H1 (cell line): ENCODE measurements at regions not wholly inside any gene's neighbourhood (a gene's known extent, or its start where the extent isn't known, plus 50 kb on each side); places are given as distances from the start of the nearest gene placed in this dataset.
A peak's percentile ranks its signal among the peaks of the same experiment; 100 is the strongest.

Experiments
- CTCF ChIA-PET: fragments of 300-600 bp; sonication (Branson Sonifier 250); formaldehyde crosslinking; loops from one replicate; lab custom pipeline; 2021; ENCODE audit not compliant: partially characterized antibody; lab: Charles Lee
- POLR2A ChIA-PET: fragments of 300-600 bp; sonication (Branson Sonifier 250); formaldehyde crosslinking; loops from one replicate; lab custom pipeline; 2021; ENCODE audit warnings: inconsistent platforms; ENCODE audit not compliant: partially characterized antibody; lab: Charles Lee
- DNase-seq, 2 experiments: peaks; one replicate each; pipeline versions ENCODE4 v3.0.0 to v3.0.0-alpha.2; 2010 to 2022; ENCODE audit warnings: low spot score in 2 of 2, low read depth in 1 of 2, mixed read lengths in 1 of 2
- FAIRE-seq: peaks from 2 replicates; lab custom pipeline; 2011; peaks lifted over from hg19 to GRCh38; lab: Jason Lieb, UNC
- H2AFZ ChIP-seq: 2 replicates; pipeline ENCODE4 v1.8.1; 2012; ENCODE audit warnings: low read length, inconsistent platforms
- H2AK5ac ChIP-seq: 2 replicates; pipeline ENCODE4 v1.6.1; 2013; ENCODE audit warnings: low read depth, low read length
- H2BK120ac ChIP-seq: replicated peaks from 2 replicates; pipeline ENCODE3; 2013; ENCODE audit warnings: low read depth, low read length, inconsistent platforms
- H2BK12ac ChIP-seq: 2 replicates; pipeline ENCODE4 v1.6.1; 2013; ENCODE audit warnings: low read depth, low read length
- H2BK15ac ChIP-seq: 2 replicates; pipeline ENCODE4 v1.6.1; 2013; ENCODE audit warnings: low read length
- H2BK20ac ChIP-seq: 2 replicates; pipeline ENCODE4 v1.6.1; 2013; ENCODE audit warnings: low read length
- H2BK5ac ChIP-seq: 2 replicates; pipeline ENCODE4 v1.6.1; 2013; ENCODE audit warnings: low read depth, low read length
- H3K14ac ChIP-seq: 2 replicates; pipeline ENCODE4 v1.6.1; 2013; ENCODE audit warnings: inconsistent platforms; ENCODE audit not compliant: insufficient read length
- H3K18ac ChIP-seq: 2 replicates; pipeline ENCODE4 v1.6.1; 2013; ENCODE audit warnings: low read length; ENCODE audit errors: extremely low read depth
- H3K23ac ChIP-seq: 2 replicates; pipeline ENCODE4 v1.6.1; 2013; ENCODE audit warnings: inconsistent platforms; ENCODE audit not compliant: insufficient read length
- H3K23me2 ChIP-seq: 2 replicates; pipeline ENCODE4 v1.6.1; 2013; ENCODE audit warnings: low read depth, low read length
- H3K27ac ChIP-seq: 2 replicates; pipeline ENCODE4 v1.6.1; 2011; ENCODE audit warnings: low read depth, low read length, inconsistent platforms
- H3K27me3 ChIP-seq, 4 experiments: replicated peaks in 1 of 4; 1 replicate in 1 of 4; 2 replicates in 3 of 4; pipeline versions ENCODE4 v1.6.1 to v1.8.1; 2011 to 2013; ENCODE audit warnings: low read length in 3 of 4, mild to moderate bottlenecking in 3 of 4, inconsistent platforms in 2 of 4, mixed read lengths in 2 of 4, moderate library complexity in 1 of 4; ENCODE audit not compliant: control insufficient read depth in 3 of 4, insufficient read depth in 3 of 4; ENCODE audit errors: extremely low read depth in 1 of 4
- H3K36me3 ChIP-seq, 4 experiments: 2 replicates each; pipeline versions ENCODE4 v1.6.1 to v1.8.1; 2011 to 2013; ENCODE audit warnings: mild to moderate bottlenecking in 4 of 4, low read length in 3 of 4, moderate library complexity in 2 of 4, control low read depth in 1 of 4, inconsistent platforms in 1 of 4; ENCODE audit not compliant: insufficient read depth in 4 of 4, control insufficient read depth in 2 of 4
- H3K4ac ChIP-seq: replicated peaks from 2 replicates; pipeline ENCODE3; 2013; ENCODE audit warnings: low read length, low read depth, mixed read lengths, inconsistent platforms; ENCODE audit not compliant: insufficient read length
- H3K4me1 ChIP-seq, 4 experiments: replicated peaks in 1 of 4; 1 replicate in 1 of 4; 2 replicates in 3 of 4; pipeline versions ENCODE4 v1.6.1 to v1.8.1; 2011 to 2013; ENCODE audit warnings: low read length in 3 of 4, inconsistent platforms in 2 of 4, mixed read lengths in 1 of 4; ENCODE audit not compliant: insufficient read depth in 4 of 4, control insufficient read depth in 3 of 4
- H3K4me2 ChIP-seq, 2 experiments: 2 replicates each; pipeline versions ENCODE4 v1.6.1 to v1.8.1; 2011 to 2013; ENCODE audit warnings: low read depth in 2 of 2, low read length in 2 of 2, control low read depth in 1 of 2, inconsistent platforms in 1 of 2, mild to moderate bottlenecking in 1 of 2; ENCODE audit not compliant: insufficient read depth in 1 of 2
- H3K4me3 ChIP-seq, 4 experiments: fragments of 200-600, 300-600 bp in 1 of 4; sonication (generic), shearing (Covaris generic), sonication (Bioruptor Twin) in 1 of 4; 2 replicates each; pipeline versions ENCODE4 v1.5.1 to v1.8.1; 2011 to 2016; ENCODE audit warnings: low read length in 4 of 4, low read depth in 3 of 4, control low read depth in 2 of 4, inconsistent platforms in 2 of 4, mild to moderate bottlenecking in 2 of 4, mixed read lengths in 1 of 4, moderate library complexity in 1 of 4; ENCODE audit not compliant: insufficient read depth in 2 of 4; ENCODE audit errors: extremely low read depth in 1 of 4
- H3K56ac ChIP-seq: replicated peaks from 2 replicates; pipeline ENCODE3; 2013; ENCODE audit warnings: low read depth, mild to moderate bottlenecking, mixed read lengths, low read length, inconsistent platforms; ENCODE audit not compliant: insufficient read length
- H3K79me1 ChIP-seq: 2 replicates; pipeline ENCODE4 v1.6.1; 2013; ENCODE audit warnings: low read depth, low read length, control low read depth
- H3K79me2 ChIP-seq, 2 experiments: 2 replicates each; pipeline versions ENCODE4 v1.6.1 to v1.8.1; 2012 to 2013; ENCODE audit warnings: low read length in 2 of 2, mild to moderate bottlenecking in 2 of 2, inconsistent platforms in 1 of 2; ENCODE audit not compliant: insufficient read depth in 2 of 2, control insufficient read depth in 1 of 2
- H3K9ac ChIP-seq, 4 experiments: replicated peaks in 1 of 4; 1 replicate in 1 of 4; 2 replicates in 3 of 4; pipeline versions ENCODE4 v1.6.1 to v1.8.1; 2011 to 2013; ENCODE audit warnings: low read depth in 3 of 4, low read length in 3 of 4, control low read depth in 2 of 4, mild to moderate bottlenecking in 2 of 4, moderate library complexity in 2 of 4, inconsistent platforms in 1 of 4; ENCODE audit errors: extremely low read depth in 1 of 4
- H3K9me3 ChIP-seq, 2 experiments: 2 replicates each; pipeline versions ENCODE4 v1.6.1 to v1.8.1; 2012 to 2013; ENCODE audit warnings: mild to moderate bottlenecking in 2 of 2, moderate library complexity in 2 of 2, control low read depth in 1 of 2, inconsistent platforms in 1 of 2, low read depth in 1 of 2, low read length in 1 of 2, mixed read lengths in 1 of 2; ENCODE audit not compliant: insufficient read depth in 2 of 2
- H4K20me1 ChIP-seq, 2 experiments: replicated peaks in 1 of 2; 2 replicates each; pipeline versions ENCODE3 to v1.8.1; 2011 to 2013; ENCODE audit warnings: inconsistent platforms in 2 of 2, low read length in 2 of 2, mild to moderate bottlenecking in 1 of 2; ENCODE audit not compliant: insufficient read depth in 2 of 2, control insufficient read depth in 1 of 2
- H4K5ac ChIP-seq: 2 replicates; pipeline ENCODE4 v1.6.1; 2013; ENCODE audit warnings: low read length, low read depth, mixed read lengths, inconsistent platforms; ENCODE audit not compliant: insufficient read length
- H4K8ac ChIP-seq: 2 replicates; pipeline ENCODE4 v1.8.0; 2013; ENCODE audit warnings: mild to moderate bottlenecking, moderate library complexity, low read length, inconsistent platforms; ENCODE audit not compliant: insufficient read depth; ENCODE audit errors: extremely low read depth
- H4K91ac ChIP-seq: replicated peaks from 2 replicates; pipeline ENCODE3; 2013; ENCODE audit warnings: low read length, mixed read lengths, inconsistent platforms; ENCODE audit not compliant: insufficient read length
- SIN3A ChIP-seq, 2 experiments: IDR thresholded peaks in 1 of 2; conservative IDR thresholded peaks in 1 of 2; 2 replicates each; pipeline ENCODE4 v1.6.1; 2011 to 2012; ENCODE audit warnings: low read length in 2 of 2, improper control_type of control experiment in 1 of 2, low read depth in 1 of 2, mild to moderate bottlenecking in 1 of 2
- ZNF274 ChIP-seq: IDR thresholded peaks from 2 replicates; pipeline ENCODE4 v1.7.0; 2012; ENCODE audit warnings: low read length, borderline replicate concordance; ENCODE audit errors: extremely low read depth

- DNase-seq (no peak), FAIRE-seq (no peak)
- Histone ChIP-seq H3K4me2 (no peak overlapping the region), H3K36me3 (no peaks in the 10 kb centered on the region), H3K56ac (no peak overlapping the region), H3K79me1 (no peaks in the 10 kb centered on the region), H3K23ac (no peak overlapping the region), H4K20me1 (no peaks in the 10 kb centered on the region), H3K9ac (no peak overlapping the region), H2AK5ac (no peak overlapping the region), H4K8ac (no peak overlapping the region), H2BK20ac (no peak overlapping the region), H3K14ac (no peak overlapping the region), H4K5ac (no peak overlapping the region), H2AFZ (peak overlapping the region; percentile 70; the same call in 1 of the 2 replicates), H3K23me2 (no peaks in the 10 kb centered on the region; the same call in 1 of the 2 replicates), H3K27me3 (no peaks in the 10 kb centered on the region), H2BK12ac (no peak overlapping the region), H2BK15ac (no peak overlapping the region), H3K4me3 (no peak overlapping the region), H3K9me3 (no peaks in the 10 kb centered on the region), H3K4me1 (peaks cover 0 to 7% (median 2%) of the 10 kb centered on the region in 4 experiments; a peak in 3 of 7 replicates), H2BK5ac (no peak overlapping the region), H3K79me2 (no peaks in the 10 kb centered on the region), H3K4ac (no peak overlapping the region), H3K27ac (no peak overlapping the region), H3K18ac (no peak overlapping the region), H2BK120ac (no peak overlapping the region), H4K91ac (no peak overlapping the region)
- ChIA-PET POLR2A (no interaction called here), CTCF (interaction anchor here (0.6 to 1.6 kb wide), 2 partner anchors 30 to 84 kb away, joined by 3 read pairs; no protein-coding TSS in a partner anchor)
- TF ChIP-seq ZNF274 = no peak
- no peak for TF ChIP-seq SIN3A (conservative IDR thresholded peaks at IDR 0.05 in 1 of 2, IDR thresholded peaks at IDR 0.05 in 1 of 2; ENCODE audit: low read depth in 1 of 2, low read length in 2 of 2)
Observed at GRCh38 chr4:101647710-101648034, 142.9 kb upstream of the BANK1 start.
